Effector memory CD4-positive, alpha-beta T cell (primary cell): ENCODE measurements at regions not wholly inside any gene's neighbourhood (a gene's known extent, or its start where the extent isn't known, plus 50 kb on each side); places are given as distances from the start of the nearest gene placed in this dataset.
"Not testable (repeated sequence)": the region's sequence is repeated elsewhere in the genome, so short reads cannot be mapped to it uniquely, and the experiment has no call there.

Experiments
- DNase-seq, 3 donors: peaks; one replicate each; pipeline ENCODE4 v3.0.0-alpha.2; 2020
- H3K27ac ChIP-seq: 2 replicates; pipeline ENCODE4 v1.7.0; 2013; ENCODE audit warnings: mild to moderate bottlenecking, low read length, moderate library complexity; ENCODE audit not compliant: insufficient read depth, poor library complexity, severe bottlenecking
- H3K27me3 ChIP-seq: replicated peaks from 2 replicates; pipeline ENCODE4 v1.7.0; 2013; ENCODE audit warnings: mild to moderate bottlenecking, low read length; ENCODE audit not compliant: insufficient read depth, control insufficient read depth, poor library complexity, severe bottlenecking
- H3K36me3 ChIP-seq: 2 replicates; pipeline ENCODE4 v1.7.0; 2013; ENCODE audit warnings: mild to moderate bottlenecking, low read length, moderate library complexity; ENCODE audit not compliant: control insufficient read depth, insufficient read depth
- H3K4me1 ChIP-seq: 2 replicates; pipeline ENCODE4 v1.7.0; 2013; ENCODE audit warnings: low read length, mild to moderate bottlenecking; ENCODE audit not compliant: control insufficient read depth, insufficient read depth, poor library complexity, severe bottlenecking
- H3K4me3 ChIP-seq: 2 replicates; pipeline ENCODE4 v1.7.0; 2013; ENCODE audit warnings: low read length, low read depth, mild to moderate bottlenecking; ENCODE audit not compliant: insufficient read depth, poor library complexity, severe bottlenecking
- H3K9me3 ChIP-seq: 2 replicates; pipeline ENCODE4 v1.7.0; 2013; ENCODE audit warnings: mild to moderate bottlenecking, low read length, moderate library complexity; ENCODE audit not compliant: control insufficient read depth

- no peak overlapping the region for H3K27ac ChIP-seq
- H3K4me1 ChIP-seq = no peaks in the 10 kb centered on the region
- no peaks in the 10 kb centered on the region for H3K27me3 ChIP-seq
- no peak for DNase-seq
- no peaks in the 10 kb centered on the region for H3K36me3 ChIP-seq
- H3K4me3 ChIP-seq = no peak overlapping the region
- H3K9me3 ChIP-seq = no peaks in the 10 kb centered on the region
Measured at GRCh38 chr9:87197349-87198130, 250.2 kb upstream of the GAS1 start.

- Histone ChIP-seq H3K36me3 (no peaks in the 10 kb centered on the region), H3K4me1 (no peaks in the 10 kb centered on the region), H3K27ac (no peak overlapping the region), H3K4me3 (no peak overlapping the region), H3K9me3 (no peaks in the 10 kb centered on the region), H3K27me3 (no peaks in the 10 kb centered on the region)
- no peak for DNase-seq
Measured at GRCh38 chr9:87198716-87199115, 251.4 kb upstream of the GAS1 start.

- Histone ChIP-seq H3K36me3 (no peaks in the 10 kb centered on the region), H3K4me3 (no peak overlapping the region), H3K9me3 (no peaks in the 10 kb centered on the region), H3K4me1 (no peaks in the 10 kb centered on the region), H3K27ac (no peak overlapping the region), H3K27me3 (no peaks in the 10 kb centered on the region)
- no peak for DNase-seq
Measured at GRCh38 chr9:87199278-87199677, 252.0 kb upstream of the GAS1 start.

GRCh38 chr9:87199782-87200181 lies 252.5 kb upstream of the GAS1 start:
- no peak overlapping the region for H3K4me3 ChIP-seq
- no peak overlapping the region for H3K27ac ChIP-seq
- H3K9me3 ChIP-seq = no peaks in the 10 kb centered on the region
- H3K36me3 ChIP-seq = no peaks in the 10 kb centered on the region
- H3K4me1 ChIP-seq = no peaks in the 10 kb centered on the region
- DNase-seq = no peak
- no peaks in the 10 kb centered on the region for H3K27me3 ChIP-seq

GRCh38 chr9:87201351-87201751 lies 254.0 kb upstream of the GAS1 start:
- H3K36me3 ChIP-seq = no peaks in the 10 kb centered on the region
- no peaks in the 10 kb centered on the region for H3K4me1 ChIP-seq
- no peaks in the 10 kb centered on the region for H3K9me3 ChIP-seq
- H3K27ac ChIP-seq = no peak overlapping the region
- DNase-seq = no peak
- no peaks in the 10 kb centered on the region for H3K27me3 ChIP-seq
- H3K4me3 ChIP-seq = no peak overlapping the region

GRCh38 chr9:87206064-87206661 lies 258.9 kb upstream of the GAS1 start:
- DNase-seq = no peak
- no peak overlapping the region for H3K27ac ChIP-seq
- H3K4me1 ChIP-seq = no peaks in the 10 kb centered on the region
- H3K27me3 ChIP-seq = no peaks in the 10 kb centered on the region
- H3K4me3 ChIP-seq = no peak overlapping the region
- H3K36me3 ChIP-seq = no peaks in the 10 kb centered on the region
- H3K9me3 ChIP-seq = no peaks in the 10 kb centered on the region

- H3K9me3 ChIP-seq, H3K4me1 ChIP-seq, H3K27me3 ChIP-seq, H3K36me3 ChIP-seq, H3K27ac ChIP-seq, DNase-seq, H3K4me3 ChIP-seq: not testable (repeated sequence)
Measured at GRCh38 chr9:87210658-87211057, 263.4 kb upstream of the GAS1 start.

GRCh38 chr9:87211669-87212068 lies 264.4 kb upstream of the GAS1 start:
- H3K4me3 ChIP-seq = no peak overlapping the region
- DNase-seq = no peak
- no peaks in the 10 kb centered on the region for H3K36me3 ChIP-seq
- H3K27me3 ChIP-seq = no peaks in the 10 kb centered on the region
- H3K9me3 ChIP-seq = no peaks in the 10 kb centered on the region
- no peaks in the 10 kb centered on the region for H3K4me1 ChIP-seq
- no peak overlapping the region for H3K27ac ChIP-seq

GRCh38 chr9:87212605-87213021 lies 265.3 kb upstream of the GAS1 start:
- DNase-seq = no peak
- Histone ChIP-seq H3K4me1 (no peaks in the 10 kb centered on the region), H3K36me3 (no peaks in the 10 kb centered on the region), H3K4me3 (no peak overlapping the region), H3K9me3 (no peaks in the 10 kb centered on the region), H3K27me3 (no peaks in the 10 kb centered on the region), H3K27ac (no peak overlapping the region)

GRCh38 chr9:87213948-87214347 lies 266.6 kb upstream of the GAS1 start:
- no peak overlapping the region for H3K4me3 ChIP-seq
- H3K27me3 ChIP-seq = no peaks in the 10 kb centered on the region
- no peaks in the 10 kb centered on the region for H3K9me3 ChIP-seq
- no peaks in the 10 kb centered on the region for H3K36me3 ChIP-seq
- H3K27ac ChIP-seq = no peak overlapping the region
- DNase-seq = no peak
- H3K4me1 ChIP-seq = no peaks in the 10 kb centered on the region
